Left lobe of liver (tissue), 2 donors: ENCODE measurements at regions not wholly inside any gene's neighbourhood (a gene's known extent, or its start where the extent isn't known, plus 50 kb on each side); places are given as distances from the start of the nearest gene placed in this dataset.
A peak's percentile ranks its signal among the peaks of the same experiment; 100 is the strongest.

Source experiments
- ATAC-seq: fragments of 200-7000 bp; cut with Tn5 transposase; one replicate; pipeline ENCODE4 v1.9.1; 2020; ENCODE audit warnings: mild to moderate bottlenecking, moderate library complexity
- DNase-seq: peaks from one replicate; pipeline ENCODE4 v3.0.0-alpha.2; 2020; ENCODE audit warnings: low spot score
- donor health status: DM: no; HTN: no; CAD: no; lungs with moderate emphysema.
- donor health status: DM: no; HTN: yes; CAD: no.

DNA sequence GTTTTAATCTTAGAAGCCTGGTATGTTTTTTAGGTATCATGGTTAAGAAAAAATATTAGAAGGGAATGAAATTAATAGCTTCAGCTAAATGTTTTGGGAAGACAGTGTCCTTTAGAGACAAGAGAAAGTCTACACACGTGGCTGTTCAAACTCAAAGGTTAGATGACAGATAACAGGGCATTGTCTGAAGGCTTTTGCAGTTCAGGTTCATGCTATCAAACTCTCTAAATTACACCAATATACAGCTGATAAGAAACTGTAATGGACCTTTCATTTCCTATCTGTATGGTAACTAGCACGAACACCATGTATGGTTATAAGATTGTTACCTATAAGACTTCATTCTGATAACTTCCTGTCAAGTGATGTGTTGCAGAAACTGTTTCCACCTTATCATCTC is 240.6 kb upstream of the MEF2C start:
- no peak for DNase-seq
- ATAC-seq: no peak

DNA sequence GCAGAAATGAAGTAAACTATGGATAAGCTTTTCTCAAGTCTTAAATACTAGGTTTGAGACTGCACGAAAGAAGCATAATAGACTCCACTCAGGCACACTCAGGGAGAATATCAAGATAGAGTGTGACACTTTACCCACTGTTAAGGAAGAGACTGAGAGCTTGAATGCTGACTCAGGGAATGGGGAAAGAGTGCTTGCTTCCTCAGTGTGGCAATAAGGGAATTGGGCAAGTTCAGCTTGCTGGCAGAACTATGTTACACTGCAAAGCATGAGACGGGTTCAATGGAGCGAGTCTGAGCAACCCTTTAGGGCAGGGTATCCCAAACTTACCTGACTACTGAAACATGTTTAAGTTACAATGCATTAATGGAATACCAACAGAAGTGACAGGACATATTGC is 237.7 kb upstream of the MEF2C start:
- peak; percentile 51 for DNase-seq

DNA sequence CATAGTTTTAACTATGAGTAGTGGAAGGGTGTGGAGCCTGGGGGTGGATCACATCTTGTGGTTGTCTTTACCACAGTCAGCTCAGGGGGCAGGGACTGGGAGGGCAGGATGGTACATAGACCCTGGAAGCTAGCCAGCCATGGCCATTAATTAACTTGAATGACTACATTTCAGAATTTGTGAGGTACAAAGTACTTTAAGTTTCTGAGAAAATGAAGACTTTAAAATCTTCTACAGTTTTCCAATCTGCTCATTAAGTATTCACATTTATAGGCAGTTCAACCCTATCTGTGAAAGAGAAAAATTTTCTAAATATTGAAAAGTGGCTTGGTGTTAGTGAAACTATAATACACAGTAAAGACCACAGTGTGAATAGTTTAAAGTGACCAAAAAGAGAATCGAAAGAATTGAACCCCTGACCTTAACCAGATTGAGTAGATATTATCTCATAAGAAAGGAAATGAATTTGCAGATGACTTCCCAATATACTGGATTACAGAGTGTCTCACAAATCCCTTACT is 234.2 kb upstream of the MEF2C start:
- ATAC-seq: peak; percentile 91
- DNase-seq: peak; percentile 61

More for the DNA sequence above, 237.7 kb upstream of the MEF2C start:
- ATAC-seq: peak; percentile 83

DNA sequence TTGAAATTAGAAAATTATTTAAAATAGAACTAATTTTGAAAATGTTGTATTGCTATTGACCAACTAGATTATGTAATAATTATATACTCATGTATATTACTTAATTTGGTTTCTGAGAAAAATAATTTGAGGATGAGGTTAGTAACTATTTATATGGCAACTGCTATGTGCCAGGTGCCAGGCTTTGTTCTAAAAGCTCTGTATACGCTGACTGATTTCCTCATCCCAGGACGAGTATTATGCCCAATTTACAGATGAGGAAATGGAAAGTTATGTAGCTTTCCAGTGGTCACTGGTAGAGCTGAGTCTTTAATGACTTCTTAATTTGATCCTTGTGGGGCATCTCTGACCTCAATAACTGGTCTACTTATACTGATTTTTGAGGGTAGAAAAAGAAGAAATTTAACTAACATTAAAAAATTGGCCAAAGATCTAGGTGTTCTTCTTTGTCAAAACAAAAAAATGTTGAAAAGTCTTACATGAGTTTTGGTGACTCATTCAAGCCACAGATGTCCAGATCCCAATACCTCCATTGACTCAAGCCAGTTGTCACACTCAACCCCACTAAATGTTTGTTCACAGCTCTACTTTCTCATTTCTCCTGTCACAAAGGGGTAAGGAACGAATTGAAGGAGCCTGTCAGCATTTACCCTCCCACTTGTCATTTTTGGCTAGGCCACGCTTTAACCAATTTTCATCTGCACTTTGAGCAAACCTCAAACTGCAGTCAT is 228.1 kb upstream of the MEF2C start:
- DNase-seq (no peak), ATAC-seq (no peak)

DNA sequence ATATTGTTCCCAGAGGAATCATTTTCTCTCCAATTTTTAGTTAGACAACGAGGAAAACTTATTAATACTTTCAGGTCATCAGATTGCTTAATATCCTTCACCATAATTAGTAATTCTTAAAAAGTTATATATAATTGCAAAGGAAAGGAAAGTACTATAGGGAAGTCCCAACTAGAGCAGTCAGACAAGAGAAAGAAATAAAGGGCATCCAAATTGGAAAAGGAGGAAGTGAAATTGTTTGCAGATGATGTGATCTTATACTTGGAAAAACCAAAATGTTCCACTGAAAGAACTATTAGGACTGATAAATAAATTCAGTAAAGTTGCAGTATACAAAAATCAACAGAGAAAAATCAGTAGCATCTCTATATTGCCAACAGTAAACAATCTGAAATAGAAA is 223.5 kb upstream of the MEF2C start:
- DNase-seq: no peak
- no peak for ATAC-seq

DNA sequence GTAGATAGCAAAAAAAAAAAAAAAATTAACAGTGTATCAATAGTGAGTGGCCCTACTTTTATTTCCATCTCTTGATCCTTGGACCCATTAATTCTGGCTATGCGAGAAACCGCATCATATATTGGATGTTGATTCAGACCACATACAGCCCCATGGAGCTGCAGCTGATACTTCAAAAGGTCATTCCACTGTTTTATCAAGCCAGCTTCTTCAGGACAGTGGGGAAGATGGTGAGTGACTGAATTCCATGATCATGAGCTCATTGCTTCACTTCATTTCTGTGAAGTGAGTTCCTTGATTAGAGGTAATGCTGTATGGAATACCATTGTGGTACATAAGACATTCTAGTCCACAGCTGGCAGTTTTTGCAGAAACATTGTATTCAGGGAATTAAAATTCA is 222.9 kb upstream of the MEF2C start:
- no peak for ATAC-seq

DNA sequence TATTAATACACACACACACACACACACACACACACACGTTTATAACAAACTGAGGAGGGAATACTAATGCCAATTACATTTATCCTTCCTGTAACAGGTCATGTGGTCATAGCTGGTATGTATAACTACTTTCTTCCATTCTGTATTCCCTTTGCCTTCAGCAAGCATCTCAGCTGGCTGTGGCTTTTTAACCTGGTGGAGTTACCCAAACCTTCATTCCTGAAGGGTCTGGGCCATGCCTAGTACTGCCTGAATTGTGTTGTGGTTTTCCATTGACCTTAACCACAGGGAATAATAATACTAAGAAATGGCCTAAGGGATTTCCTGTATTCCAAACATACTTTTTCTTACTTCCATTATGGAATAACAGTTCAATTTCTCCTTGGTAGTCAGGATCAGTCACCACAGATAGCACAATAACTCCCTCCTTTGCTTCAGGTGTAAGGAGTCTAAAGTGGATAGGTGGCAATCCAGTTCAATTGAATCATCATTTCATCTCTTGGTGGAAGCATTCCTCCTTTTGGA is 222.2 kb upstream of the MEF2C start:
- DNase-seq (no peak), ATAC-seq (no peak)

More for the DNA sequence above, 222.9 kb upstream of the MEF2C start:
- DNase-seq: no peak

DNA sequence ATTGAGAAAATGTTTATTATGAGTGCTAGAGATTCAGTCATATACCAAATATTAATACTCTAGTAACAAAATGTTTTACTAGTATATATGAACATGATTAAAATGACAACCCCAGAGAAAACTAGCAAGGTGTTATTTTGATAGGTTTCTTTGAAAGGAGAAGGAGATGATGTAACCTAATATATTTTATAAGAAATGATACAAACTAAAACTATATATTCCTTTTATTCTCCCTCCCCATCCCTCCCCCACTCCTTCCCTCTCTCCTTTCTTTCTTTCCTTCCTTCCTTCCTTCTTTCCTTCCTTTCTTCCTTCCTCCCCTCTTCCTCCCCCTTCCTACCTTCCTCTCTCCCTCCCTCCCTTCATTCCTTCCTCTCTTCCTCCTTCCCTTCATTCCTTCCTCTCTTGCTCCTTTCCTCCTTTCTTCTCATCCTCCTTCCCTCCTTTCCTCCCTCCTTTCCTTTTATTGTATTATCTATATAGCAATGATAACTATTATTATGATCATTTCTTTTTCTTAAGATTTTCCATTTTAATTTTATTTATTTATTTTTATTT is 215.3 kb upstream of the MEF2C start:
- DNase-seq (no peak), ATAC-seq (no peak)

DNA sequence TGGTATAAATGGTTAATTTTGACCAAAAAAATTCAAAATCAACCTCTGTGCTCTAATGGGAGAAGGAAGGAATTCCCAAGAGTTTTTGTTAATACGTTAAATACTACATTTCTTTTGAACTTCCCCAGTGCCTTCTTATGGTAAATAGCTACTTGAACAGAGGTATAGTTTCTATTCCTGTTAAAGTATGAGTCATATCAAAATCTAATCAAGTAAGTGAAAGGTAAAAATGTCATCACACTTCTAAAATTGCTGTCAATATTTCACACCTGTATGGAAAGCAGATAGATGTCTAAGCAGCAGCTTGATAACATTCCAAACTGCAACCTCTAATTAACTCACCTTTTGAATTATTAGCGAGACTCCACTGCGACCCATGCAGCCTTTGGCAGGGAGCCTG is 214.1 kb upstream of the MEF2C start:
- ATAC-seq (no peak), DNase-seq (no peak)

DNA sequence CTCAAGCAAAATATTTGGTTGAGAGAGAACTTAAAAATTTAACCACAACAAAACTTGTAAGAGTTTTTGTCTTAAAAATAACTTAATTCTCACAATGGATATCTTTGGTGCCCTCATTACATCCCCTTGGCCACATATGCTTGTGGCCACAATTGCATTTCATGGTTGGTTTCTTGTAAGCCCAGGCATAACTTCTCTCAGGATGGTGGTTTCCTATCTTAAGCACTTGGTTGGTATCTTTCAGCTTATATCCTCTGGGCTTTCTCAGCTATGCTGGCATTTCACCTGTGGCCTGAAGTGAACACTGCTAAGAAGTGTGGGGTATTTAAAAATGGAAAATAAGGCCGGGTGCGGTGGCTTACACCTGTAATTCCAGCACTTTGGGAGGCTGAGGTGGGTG is 212.4 kb upstream of the MEF2C start:
- no peak for ATAC-seq
- no peak for DNase-seq

DNA sequence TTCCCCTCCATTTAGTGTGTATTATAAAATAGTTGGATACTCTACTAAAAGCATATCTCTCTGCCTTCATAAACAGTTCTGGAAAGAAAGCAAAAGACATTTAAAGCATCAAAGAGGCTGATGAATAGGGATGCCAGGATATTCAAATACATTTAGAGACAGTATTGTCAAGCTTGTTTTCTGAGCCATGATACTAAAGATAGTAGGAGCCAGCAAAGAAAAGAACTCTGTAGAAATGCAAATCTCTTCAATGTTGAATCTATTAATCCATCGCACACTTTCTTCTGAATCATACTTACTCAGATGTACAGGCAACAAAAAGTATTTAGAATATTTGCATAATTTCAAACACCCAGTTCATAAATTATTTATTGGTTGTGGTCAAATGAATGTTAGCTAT is 207.1 kb upstream of the MEF2C start:
- DNase-seq: no peak
- no peak for ATAC-seq

DNA sequence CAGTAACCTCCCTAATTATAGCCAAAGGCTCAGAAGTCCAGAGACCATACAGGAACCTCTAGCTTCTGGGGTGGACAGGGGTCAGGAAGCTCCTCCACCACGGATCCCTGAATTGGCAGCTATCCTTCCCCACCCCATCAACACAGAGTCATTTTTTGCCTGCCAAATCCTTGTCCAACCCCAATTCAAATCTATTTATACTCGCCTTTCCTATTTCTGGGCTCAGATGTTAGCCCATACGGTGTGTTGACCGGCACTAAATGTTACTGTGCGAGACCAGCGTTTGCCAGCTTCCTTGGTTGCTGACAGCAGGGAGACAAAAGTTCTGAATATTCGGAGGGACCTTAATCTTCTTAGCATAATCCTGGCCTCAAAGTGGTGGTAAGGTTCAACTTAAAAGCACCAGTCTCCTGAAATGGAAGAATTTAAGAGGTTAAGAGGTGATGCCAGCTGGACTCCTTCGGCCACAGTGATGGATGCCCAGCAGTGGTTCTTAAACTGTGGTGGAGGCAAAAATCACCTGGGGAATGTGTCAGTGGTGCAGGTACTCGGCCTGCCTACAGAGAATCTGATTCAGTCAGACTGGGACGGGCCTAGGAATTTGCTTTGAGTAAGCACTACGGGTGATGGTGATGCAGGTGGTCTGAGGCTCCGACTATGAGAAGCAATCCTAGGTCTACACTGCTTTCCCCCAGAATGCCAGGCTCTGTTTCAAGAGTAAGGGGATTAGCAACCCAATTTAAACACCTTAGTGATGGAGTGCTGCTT is 204.8 kb upstream of the MEF2C start:
- ATAC-seq: no peak
- DNase-seq: no peak

DNA sequence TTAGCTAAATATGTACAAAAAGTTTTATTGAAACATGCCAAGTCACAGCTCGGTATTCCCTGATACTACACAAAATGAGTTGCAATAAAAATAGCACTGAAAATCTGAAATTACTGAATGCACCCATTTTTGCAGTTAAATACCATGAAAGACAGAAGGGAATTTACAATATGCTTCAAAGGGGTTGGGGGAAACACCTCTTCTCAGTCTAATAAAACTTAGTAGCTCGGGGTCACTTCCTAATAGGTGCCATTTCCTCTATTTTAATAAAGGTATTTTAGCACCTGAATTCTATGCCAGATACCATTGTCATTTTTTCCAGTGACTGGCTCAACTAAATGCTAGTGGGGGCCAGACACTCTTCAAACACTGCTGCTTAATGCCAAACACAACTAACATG is 204.1 kb upstream of the MEF2C start:
- DNase-seq (no peak), ATAC-seq (no peak)

DNA sequence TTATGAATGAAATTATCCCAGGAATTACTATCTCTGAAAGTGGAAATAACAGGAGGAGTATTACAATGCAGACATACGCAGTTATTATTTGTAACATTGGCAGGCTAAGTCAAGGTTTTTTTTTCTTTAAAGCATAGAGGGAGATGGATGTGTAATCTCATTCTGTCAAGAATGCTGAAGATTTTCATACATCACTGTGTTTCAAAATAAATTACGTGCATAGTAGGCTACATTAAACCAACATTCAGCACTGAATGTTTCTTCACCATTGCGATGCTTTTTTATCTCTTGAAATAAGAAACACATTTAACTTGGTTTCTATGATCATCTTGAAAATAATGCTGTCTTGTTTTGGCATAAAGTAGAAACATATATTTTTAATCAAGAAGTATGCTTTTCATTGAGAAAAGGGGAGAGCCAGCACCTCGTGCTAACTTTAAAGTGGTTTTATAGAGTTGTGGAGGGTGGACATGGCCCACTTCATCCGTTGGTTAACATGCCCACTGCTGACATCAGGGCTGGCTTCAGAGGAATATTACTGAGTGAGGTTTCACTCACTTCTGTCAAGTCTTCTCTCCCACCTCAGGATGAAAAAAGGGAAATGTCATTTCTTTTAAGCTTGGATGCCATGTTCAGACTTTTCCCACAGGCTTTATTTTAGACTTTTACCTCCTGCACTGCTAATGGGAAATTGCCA is 203.6 kb upstream of the MEF2C start:
- ATAC-seq: no peak
- no peak for DNase-seq

DNA sequence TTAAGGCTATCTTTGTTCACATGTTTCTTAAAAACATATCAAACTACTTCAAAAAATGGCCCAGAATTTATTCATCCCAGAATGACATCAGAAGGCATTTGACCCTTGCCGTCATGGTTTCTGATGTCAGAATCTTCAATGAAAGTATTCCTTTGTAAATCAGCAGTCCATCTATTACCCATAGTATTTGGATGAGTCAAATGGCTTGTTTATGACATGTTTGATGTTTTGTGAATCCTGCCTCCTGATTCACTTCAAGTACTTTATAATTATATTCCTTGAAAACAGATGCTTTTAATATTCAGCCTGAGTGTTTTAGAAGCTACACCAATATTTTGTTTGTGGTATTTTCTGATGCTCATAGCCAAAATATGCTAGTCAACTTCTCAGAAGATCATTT is 200.8 kb upstream of the MEF2C start:
- DNase-seq (no peak), ATAC-seq (no peak)

DNA sequence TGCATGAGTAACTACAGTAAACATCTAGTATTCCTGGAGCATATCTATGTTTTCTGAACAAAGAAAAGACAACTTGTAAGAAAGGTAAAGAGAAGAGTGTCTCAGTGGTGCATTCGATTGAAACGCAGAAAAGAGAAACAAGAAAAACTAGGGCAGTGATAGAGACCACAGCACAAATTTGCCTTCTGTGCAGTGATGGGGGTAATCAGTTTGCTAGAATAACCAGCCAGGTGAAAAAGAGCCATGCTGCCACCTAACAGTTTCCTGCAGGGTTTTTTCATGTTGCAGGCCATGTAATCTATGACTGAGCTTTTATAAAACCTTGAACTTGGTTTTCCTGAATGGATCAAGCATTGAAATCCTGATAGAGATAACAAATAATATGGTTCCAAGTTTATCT is 198.4 kb upstream of the MEF2C start:
- ATAC-seq (no peak), DNase-seq (no peak)

DNA sequence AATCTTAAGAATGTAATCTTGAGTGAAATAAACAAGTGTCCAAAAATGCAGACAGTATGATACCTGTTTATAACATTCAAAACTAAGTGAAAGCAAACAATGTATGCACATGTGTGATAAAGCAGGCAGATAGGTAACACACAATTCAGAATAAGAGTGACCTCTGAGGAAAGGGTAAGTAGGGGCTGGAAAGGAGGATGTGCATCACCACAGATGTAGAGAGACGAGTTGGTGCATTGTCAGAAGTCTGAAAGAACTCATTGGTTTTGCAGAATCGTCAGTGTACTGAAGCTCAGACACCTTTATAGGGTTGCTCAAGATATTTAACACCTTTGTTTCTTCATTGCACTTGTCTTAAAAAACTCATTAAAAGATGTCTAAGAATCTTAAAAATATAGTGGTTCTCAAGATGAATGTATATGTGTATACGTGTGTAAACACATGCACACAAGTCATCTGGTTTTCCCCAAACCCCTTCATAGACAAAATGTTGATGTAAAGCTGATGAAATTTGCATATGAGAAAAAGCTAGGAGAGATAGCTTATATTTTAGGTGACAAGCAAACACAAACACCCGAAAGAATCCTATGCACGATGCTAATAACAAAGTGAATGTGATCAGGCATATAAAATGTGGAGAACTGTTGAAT is 197.6 kb upstream of the MEF2C start:
- no peak for DNase-seq
- ATAC-seq: no peak

DNA sequence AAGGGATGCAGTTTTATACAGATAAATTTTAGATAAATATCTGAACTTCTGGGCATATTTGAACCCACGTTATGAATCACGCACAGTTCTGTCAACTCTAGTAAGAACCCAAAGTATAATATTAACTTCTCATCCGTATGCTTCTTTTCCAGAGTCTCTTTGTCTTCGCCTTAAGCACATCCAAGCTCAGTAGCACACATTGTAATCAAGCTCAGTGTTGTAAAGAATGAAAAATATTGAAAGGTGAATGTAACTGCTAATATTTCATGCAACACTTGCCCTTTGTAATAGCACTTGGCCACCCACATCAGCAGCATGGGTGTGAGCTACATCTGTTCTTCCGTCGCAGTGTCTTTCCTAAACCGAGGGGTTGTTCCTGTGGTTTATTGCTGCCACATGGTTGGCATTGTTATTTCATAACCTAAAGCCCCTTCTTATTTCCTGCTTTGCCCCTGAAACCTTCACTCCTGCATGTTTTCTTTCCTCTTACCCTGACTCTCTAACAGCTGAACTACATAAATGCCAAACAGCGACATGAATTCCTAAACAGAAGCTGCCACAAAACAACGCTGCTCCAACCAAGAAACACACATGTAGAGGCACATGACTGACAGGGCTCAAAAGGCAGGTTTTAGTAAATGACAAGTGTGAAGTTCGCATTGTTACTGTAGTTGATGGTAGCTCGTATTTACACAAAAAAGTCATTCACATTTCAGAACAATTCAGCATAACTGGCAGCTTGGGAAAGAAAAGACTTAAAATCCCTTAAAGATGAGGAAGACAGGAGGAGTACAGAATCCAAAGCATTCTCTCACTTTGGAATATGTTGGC is 190.1 kb upstream of the MEF2C start:
- ATAC-seq (no peak), DNase-seq (no peak)

DNA sequence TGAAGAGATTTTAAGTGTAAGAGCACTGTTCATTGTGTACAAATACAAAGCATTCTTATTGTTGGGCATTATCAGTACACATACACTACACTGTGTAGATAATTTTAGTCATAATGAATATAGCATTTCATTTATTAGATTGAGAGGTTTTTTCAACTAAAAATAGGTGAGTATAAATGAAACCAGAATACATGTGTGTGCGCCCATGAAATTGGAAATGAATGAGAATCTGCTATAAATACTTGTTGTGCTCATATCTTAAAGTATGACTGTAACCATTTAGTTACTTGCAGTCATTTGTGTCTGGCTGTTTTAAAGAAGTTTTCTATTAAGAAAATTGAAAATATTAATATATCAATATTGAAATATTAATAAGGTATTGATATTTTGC is 189.0 kb upstream of the MEF2C start:
- DNase-seq: no peak
- no peak for ATAC-seq
